ENCODE measurements at regions not wholly inside any gene's neighbourhood (a gene's known extent, or its start where the extent isn't known, plus 50 kb on each side); places are given as distances from the start of the nearest gene placed in this dataset.

GRCh38 chr15:91523596-91523995 is 329.9 kb upstream of the SLCO3A1 start:
- no peak for DNase-seq

GRCh38 chr15:91524534-91524933 is 329.0 kb upstream of the SLCO3A1 start:
- DNase-seq: no peak

- DNase-seq: no peak
Measured at GRCh38 chr15:91525751-91526150, 327.8 kb upstream of the SLCO3A1 start.

DNA sequence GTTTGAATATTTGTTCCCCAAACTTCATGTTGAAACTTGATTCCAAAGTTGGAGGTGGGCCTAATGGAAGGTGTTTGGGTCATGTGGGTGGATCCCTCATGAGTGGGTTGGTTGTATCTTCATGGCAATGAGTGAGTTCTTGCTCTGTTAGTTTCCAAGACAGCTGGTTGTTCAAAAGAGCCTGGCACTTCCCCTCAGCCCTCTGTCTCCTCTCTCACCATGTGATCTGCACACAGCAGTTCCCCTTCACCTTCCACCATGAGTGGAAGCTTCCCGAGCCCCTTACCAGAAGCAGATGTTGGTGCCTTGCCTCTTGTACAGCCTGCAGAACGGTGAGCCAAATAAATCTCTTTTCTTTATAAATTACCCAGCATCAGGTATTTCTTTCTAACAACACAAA is 327.1 kb upstream of the SLCO3A1 start:
- no peak for DNase-seq

DNA sequence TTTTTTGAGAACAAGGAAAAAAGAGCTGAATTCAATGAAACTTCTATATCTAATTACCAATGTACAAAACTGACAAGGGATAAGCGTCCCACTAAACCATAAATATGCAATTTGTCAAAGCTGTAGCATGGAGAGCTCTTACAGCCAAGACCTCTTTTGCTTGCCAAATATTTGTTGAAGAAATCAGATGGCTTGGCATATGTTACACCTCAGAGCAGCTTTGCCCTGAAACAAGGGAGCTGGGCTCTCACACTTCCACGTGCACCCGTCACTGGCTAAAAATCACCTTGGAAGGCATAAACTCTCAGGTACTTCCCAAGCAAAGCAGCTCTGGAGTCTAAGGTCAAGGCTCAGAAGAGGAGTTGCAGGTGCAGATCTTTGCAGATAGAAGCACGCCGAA is 324.7 kb upstream of the SLCO3A1 start:
- no peak for DNase-seq

GRCh38 chr15:91529534-91529933 is 324.0 kb upstream of the SLCO3A1 start:
- no peak for DNase-seq

DNA sequence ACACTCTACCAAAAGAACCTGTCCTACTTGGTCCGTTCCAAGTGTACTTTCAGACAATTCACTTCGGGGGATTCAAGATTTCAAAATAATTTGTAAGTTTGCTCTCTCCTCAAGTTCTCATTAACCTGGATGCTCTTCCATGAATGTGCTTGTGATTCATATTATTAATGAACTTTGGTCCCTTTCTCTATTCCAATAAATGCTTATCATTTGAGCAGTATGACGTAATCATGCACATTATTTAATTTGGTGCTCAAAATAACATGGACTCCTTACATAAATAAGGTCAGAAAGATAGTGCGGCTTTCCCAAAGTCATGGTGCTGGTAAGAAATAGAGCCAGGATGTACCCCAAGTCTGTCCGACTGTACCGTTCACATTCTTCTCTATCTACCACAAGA is 323.2 kb upstream of the SLCO3A1 start:
- no peak for DNase-seq

DNA sequence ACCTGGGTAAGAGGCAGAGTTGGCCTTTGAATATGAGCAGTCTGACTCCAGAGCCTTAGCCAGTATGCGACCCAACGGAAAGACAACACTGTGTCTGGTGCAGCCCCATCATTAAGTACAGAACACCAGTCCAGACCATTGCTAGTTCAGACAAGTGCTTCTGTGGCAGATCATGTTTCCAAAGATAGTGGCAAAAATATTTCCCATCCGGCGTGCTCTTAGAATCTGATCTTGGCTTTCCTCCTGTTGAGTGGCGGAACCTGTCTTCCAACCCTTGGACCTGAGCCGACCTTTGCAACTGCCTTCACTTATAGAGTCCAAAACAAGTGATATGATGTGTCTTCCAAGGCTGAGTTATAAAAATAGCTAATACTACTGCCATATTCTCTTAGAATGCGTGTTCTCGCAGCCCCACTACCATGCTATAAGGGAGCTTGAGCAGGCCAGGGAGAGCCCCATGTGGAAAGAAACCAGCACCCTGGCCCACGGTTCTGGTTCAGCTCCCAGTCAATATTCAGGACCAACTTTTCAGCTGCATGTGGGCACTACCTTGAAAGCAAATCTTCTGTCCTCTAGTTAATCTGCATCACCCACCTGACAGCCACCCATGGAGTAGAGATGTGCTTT is 322.4 kb upstream of the SLCO3A1 start:
- DNase-seq: no peak

DNA sequence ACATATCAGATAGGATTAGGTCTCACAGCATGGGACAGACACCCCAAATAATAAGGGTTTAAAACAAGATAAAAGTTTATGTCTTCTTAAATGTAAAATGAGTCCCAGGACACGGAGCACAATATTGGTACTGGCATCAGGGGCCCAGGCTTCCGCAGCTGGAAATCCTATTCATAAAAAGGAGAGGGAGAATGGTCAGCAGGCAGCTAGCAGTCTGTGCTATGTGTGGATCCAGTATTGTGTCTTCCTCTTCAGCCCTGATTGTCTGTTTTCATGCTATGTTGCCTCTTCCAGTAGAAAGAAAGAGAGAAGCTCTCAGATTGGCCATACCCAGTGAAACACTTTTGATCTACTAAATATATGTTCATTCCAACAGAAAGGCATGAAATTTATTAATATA is 319.3 kb upstream of the SLCO3A1 start:
- no peak for DNase-seq

DNA sequence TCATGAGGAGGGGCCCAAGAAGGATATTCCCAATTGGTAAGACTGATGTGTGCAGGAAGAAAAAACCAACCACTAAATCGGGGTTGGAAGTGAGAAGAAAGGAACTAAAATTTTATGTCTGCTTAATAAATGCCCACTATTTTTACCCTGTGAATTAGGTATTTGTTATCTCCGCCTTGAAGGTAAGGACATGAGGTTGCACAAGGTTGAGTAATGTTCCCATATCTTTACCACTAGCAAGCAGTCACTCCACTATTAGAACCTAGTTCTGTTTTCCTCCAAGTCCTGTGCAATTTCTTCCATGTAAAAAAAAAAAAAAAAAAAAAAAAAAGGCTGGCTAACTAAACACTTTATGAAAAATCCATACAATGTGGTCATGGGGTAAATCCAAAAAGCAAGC is 318.5 kb upstream of the SLCO3A1 start:
- no peak for DNase-seq

GRCh38 chr15:91535856-91536500 is 317.5 kb upstream of the SLCO3A1 start:
- DNase-seq: no peak

- DNase-seq: no peak
Measured at GRCh38 chr15:91537856-91538255, 315.7 kb upstream of the SLCO3A1 start.

GRCh38 chr15:91538782-91539181 is 314.7 kb upstream of the SLCO3A1 start:
- no peak for DNase-seq

GRCh38 chr15:91541286-91541685 is 312.2 kb upstream of the SLCO3A1 start:
- DNase-seq: no peak

- no peak for DNase-seq
Measured at GRCh38 chr15:91542226-91542625, 311.3 kb upstream of the SLCO3A1 start.

DNA sequence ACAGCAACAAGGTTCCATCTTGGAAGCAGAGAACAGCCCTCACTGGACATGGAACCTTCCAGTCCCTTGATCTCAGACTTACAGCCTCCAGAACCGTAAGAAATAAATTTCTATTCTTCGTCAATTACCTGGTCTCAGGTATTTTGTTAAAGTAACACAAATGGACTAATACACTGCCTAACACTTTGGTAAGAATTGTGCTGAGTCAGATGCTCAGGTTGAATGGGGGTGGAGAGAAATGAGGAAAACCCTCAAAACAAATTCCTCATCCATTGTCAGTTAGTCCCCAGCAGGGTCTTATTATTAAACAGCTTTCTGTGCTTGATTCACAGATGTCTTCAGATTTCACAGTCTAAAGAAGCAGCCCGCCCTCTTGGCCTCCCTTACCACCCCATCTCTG is 306.2 kb upstream of the SLCO3A1 start:
- DNase-seq: no peak

DNA sequence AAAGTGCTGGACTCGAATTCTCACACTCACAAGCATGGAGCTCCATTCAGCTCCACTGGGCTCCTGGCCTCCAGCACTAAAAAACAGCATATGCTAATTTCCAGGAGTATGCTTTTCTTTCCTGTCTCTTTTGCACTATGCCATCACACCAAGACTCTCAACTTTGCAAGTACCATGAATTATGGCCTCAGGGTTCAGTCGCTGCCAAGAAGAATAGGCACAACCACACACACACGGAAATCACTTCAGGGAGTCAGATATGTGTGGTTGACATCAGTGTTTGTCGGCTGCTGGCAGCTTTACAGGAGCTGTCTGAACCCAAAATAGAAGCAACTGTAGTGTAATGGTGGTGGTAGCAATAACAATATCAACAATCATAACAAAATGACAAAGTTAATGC is 305.0 kb upstream of the SLCO3A1 start:
- no peak for DNase-seq

- DNase-seq: no peak
Measured at GRCh38 chr15:91549581-91549980, 303.9 kb upstream of the SLCO3A1 start.

- no peak for DNase-seq
Measured at GRCh38 chr15:91552555-91552954, 301.0 kb upstream of the SLCO3A1 start.

DNA sequence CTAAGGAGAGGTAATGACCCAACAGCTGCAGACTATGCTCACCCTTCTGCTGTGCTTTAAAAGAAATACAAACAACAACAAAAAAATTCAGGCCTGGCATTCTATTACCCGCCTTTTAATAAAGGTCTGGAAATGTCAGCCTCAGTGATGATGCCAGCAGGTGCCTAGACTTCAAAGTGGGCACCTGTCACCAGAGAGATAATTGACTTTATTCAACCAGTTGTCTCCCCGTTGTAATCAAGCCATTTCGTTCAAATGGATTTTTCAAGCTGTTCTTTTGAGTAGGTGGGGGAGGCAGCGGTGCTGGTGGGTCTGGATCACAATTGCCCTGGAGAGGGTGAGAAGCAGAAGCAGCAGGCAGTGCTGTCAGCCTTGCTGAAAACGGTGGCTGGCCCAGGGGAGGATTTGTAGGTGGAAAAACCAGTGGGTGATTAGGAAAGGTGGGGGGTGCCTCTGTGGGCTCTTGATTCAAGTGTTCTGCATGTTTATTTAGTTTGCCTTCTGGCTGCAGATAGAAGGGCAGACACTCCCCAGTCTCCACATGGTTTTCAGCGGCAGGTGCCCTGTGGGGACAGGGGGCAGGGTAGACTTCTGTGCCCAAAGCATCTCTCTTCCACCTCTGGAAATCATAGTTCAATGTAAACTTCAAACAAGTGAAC is 300.2 kb upstream of the SLCO3A1 start:
- DNase-seq: no peak

- no peak for DNase-seq
Measured at GRCh38 chr15:91555312-91555711, 298.2 kb upstream of the SLCO3A1 start.

DNA sequence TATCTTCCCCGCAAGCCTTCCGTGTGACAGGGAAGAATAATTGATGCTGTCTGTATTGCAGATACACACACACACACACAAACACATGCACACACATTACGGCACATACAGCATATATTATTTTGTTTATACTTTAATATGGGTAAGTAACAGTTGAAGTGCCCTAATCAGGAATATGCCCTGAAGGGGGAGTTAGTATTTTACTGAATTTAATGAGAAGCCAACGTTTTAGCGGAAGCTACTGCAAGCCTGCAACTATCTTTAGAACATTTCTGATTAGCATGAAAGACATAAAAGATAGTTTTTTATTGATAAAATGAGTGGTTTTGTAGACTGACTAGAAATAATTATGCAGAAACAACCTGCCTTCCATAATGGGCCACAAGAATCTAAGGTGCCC is 296.6 kb upstream of the SLCO3A1 start:
- no peak for DNase-seq

GRCh38 chr15:91559066-91559465 is 294.4 kb upstream of the SLCO3A1 start:
- no peak for DNase-seq

GRCh38 chr15:91561371-91562100 is 292.0 kb upstream of the SLCO3A1 start:
- no peak for DNase-seq
